ENCODE measurements at regions not wholly inside any gene's neighbourhood (a gene's known extent, or its start where the extent isn't known, plus 50 kb on each side); places are given as distances from the start of the nearest gene placed in this dataset.

GRCh38 chr6:19660123-19660910, 176.9 kb upstream of the ID4 start:
- CTCF ChIA-PET: no interaction called here
- Mint-ChIP-seq H3K4me3 (no peak overlapping the region), H3K27me3 (no peaks in the 10 kb centered on the region), H3K4me1 (no peaks in the 10 kb centered on the region), H3K36me3 (no peaks in the 10 kb centered on the region), H3K9me3 (peaks cover 2% of the 10 kb centered on the region), H3K27ac (no peak overlapping the region)
- DNase-seq: no peak

- Mint-ChIP-seq H3K4me1 (no peaks in the 10 kb centered on the region), H3K27me3 (no peaks in the 10 kb centered on the region), H3K9me3 (no peaks in the 10 kb centered on the region), H3K36me3 (no peaks in the 10 kb centered on the region), H3K4me3 (no peak overlapping the region), H3K27ac (no peak overlapping the region)
- CTCF ChIA-PET: no interaction called here
- DNase-seq: no peak
Observed at GRCh38 chr6:19662911-19663310, 174.3 kb upstream of the ID4 start.

- no peak overlapping the region for H3K27ac Mint-ChIP-seq
- no peak for DNase-seq
- no peaks in the 10 kb centered on the region for H3K4me1 Mint-ChIP-seq
- CTCF ChIA-PET: no interaction called here
- no peaks in the 10 kb centered on the region for H3K36me3 Mint-ChIP-seq
- H3K27me3 Mint-ChIP-seq: no peaks in the 10 kb centered on the region
- no peak overlapping the region for H3K4me3 Mint-ChIP-seq
- H3K9me3 Mint-ChIP-seq: no peaks in the 10 kb centered on the region
Observed at GRCh38 chr6:19663479-19663878, 173.7 kb upstream of the ID4 start.

- no peak for DNase-seq
- no peaks in the 10 kb centered on the region for H3K27me3 Mint-ChIP-seq
- H3K36me3 Mint-ChIP-seq: no peaks in the 10 kb centered on the region
- no peaks in the 10 kb centered on the region for H3K9me3 Mint-ChIP-seq
- H3K27ac Mint-ChIP-seq: no peak overlapping the region
- no peak overlapping the region for H3K4me3 Mint-ChIP-seq
- CTCF ChIA-PET: no interaction called here
- no peaks in the 10 kb centered on the region for H3K4me1 Mint-ChIP-seq
Observed at GRCh38 chr6:19664050-19664449, 173.1 kb upstream of the ID4 start.

- H3K27ac Mint-ChIP-seq: no peak overlapping the region
- no peaks in the 10 kb centered on the region for H3K27me3 Mint-ChIP-seq
- CTCF ChIA-PET: no interaction called here
- no peak overlapping the region for H3K4me3 Mint-ChIP-seq
- no peaks in the 10 kb centered on the region for H3K4me1 Mint-ChIP-seq
- H3K36me3 Mint-ChIP-seq: no peaks in the 10 kb centered on the region
- DNase-seq: no peak
- H3K9me3 Mint-ChIP-seq: no peaks in the 10 kb centered on the region
Observed at GRCh38 chr6:19664878-19665612, 172.1 kb upstream of the ID4 start.

GRCh38 chr6:19665613-19665909, 171.6 kb upstream of the ID4 start:
- Mint-ChIP-seq H3K27me3 (no peaks in the 10 kb centered on the region), H3K4me1 (no peaks in the 10 kb centered on the region), H3K4me3 (no peak overlapping the region), H3K9me3 (no peaks in the 10 kb centered on the region), H3K27ac (no peak overlapping the region), H3K36me3 (no peaks in the 10 kb centered on the region)
- DNase-seq: no peak
- CTCF ChIA-PET: no interaction called here

- Mint-ChIP-seq H3K27me3 (no peaks in the 10 kb centered on the region), H3K9me3 (peaks cover 1% of the 10 kb centered on the region), H3K27ac (no peak overlapping the region), H3K36me3 (no peaks in the 10 kb centered on the region), H3K4me1 (no peaks in the 10 kb centered on the region), H3K4me3 (no peak overlapping the region)
- CTCF ChIA-PET: no interaction called here
- no peak for DNase-seq
Observed at GRCh38 chr6:19668710-19669109, 168.5 kb upstream of the ID4 start.

GRCh38 chr6:19669206-19669605, 168.0 kb upstream of the ID4 start:
- no peak for DNase-seq
- Mint-ChIP-seq H3K4me1 (no peaks in the 10 kb centered on the region), H3K27ac (no peak overlapping the region), H3K36me3 (no peaks in the 10 kb centered on the region), H3K27me3 (no peaks in the 10 kb centered on the region), H3K9me3 (peaks cover 1% of the 10 kb centered on the region), H3K4me3 (no peak overlapping the region)
- CTCF ChIA-PET: no interaction called here

GRCh38 chr6:19682859-19683258, 154.3 kb upstream of the ID4 start:
- H3K4me3 Mint-ChIP-seq: no peak overlapping the region
- H3K4me1 Mint-ChIP-seq: no peaks in the 10 kb centered on the region
- CTCF ChIA-PET: no interaction called here
- H3K27ac Mint-ChIP-seq: no peak overlapping the region
- H3K9me3 Mint-ChIP-seq: no peaks in the 10 kb centered on the region
- no peak for DNase-seq
- no peaks in the 10 kb centered on the region for H3K36me3 Mint-ChIP-seq
- no peaks in the 10 kb centered on the region for H3K27me3 Mint-ChIP-seq

- Mint-ChIP-seq H3K27me3 (peaks cover 12% of the 10 kb centered on the region), H3K27ac (no peak overlapping the region), H3K4me3 (no peak overlapping the region), H3K9me3 (peaks cover 3% of the 10 kb centered on the region), H3K36me3 (no peaks in the 10 kb centered on the region), H3K4me1 (no peaks in the 10 kb centered on the region)
- CTCF ChIA-PET: interaction anchor here (0.5 kb wide), 1 partner anchor 131 kb away, joined by 3 read pairs; no protein-coding TSS in a partner anchor
- no peak for DNase-seq
Observed at GRCh38 chr6:19690325-19691075, 146.7 kb upstream of the ID4 start.

GRCh38 chr6:19691465-19692167, 145.6 kb upstream of the ID4 start:
- Mint-ChIP-seq H3K27ac (no peak overlapping the region), H3K4me3 (no peak overlapping the region), H3K36me3 (no peaks in the 10 kb centered on the region), H3K27me3 (peaks cover 12% of the 10 kb centered on the region), H3K4me1 (no peaks in the 10 kb centered on the region), H3K9me3 (peaks cover 3% of the 10 kb centered on the region)
- CTCF ChIA-PET: no interaction called here
- no peak for DNase-seq

GRCh38 chr6:19692506-19693298, 144.5 kb upstream of the ID4 start:
- no peaks in the 10 kb centered on the region for H3K36me3 Mint-ChIP-seq
- no peak overlapping the region for H3K4me3 Mint-ChIP-seq
- no peak overlapping the region for H3K27ac Mint-ChIP-seq
- peaks cover 3% of the 10 kb centered on the region for H3K9me3 Mint-ChIP-seq
- H3K4me1 Mint-ChIP-seq: no peaks in the 10 kb centered on the region
- H3K27me3 Mint-ChIP-seq: peaks cover 12% of the 10 kb centered on the region
- CTCF ChIA-PET: no interaction called here
- DNase-seq: no peak

- no peak overlapping the region for H3K27ac Mint-ChIP-seq
- no peaks in the 10 kb centered on the region for H3K4me1 Mint-ChIP-seq
- no peak overlapping the region for H3K4me3 Mint-ChIP-seq
- DNase-seq: no peak
- no peaks in the 10 kb centered on the region for H3K36me3 Mint-ChIP-seq
- H3K27me3 Mint-ChIP-seq: peaks cover 12% of the 10 kb centered on the region
- CTCF ChIA-PET: no interaction called here
- peaks cover 8% of the 10 kb centered on the region for H3K9me3 Mint-ChIP-seq
Observed at GRCh38 chr6:19694697-19695096, 142.5 kb upstream of the ID4 start.

- Mint-ChIP-seq H3K4me1 (no peaks in the 10 kb centered on the region), H3K9me3 (peaks cover 8% of the 10 kb centered on the region), H3K27me3 (no peaks in the 10 kb centered on the region), H3K36me3 (no peaks in the 10 kb centered on the region), H3K4me3 (no peak overlapping the region), H3K27ac (no peak overlapping the region)
- no peak for DNase-seq
- CTCF ChIA-PET: no interaction called here
Observed at GRCh38 chr6:19697744-19698290, 139.4 kb upstream of the ID4 start.
